A549 (cell line): ENCODE measurements at regions not wholly inside any gene's neighbourhood (a gene's known extent, or its start where the extent isn't known, plus 50 kb on each side); places are given as distances from the start of the nearest gene placed in this dataset.

Experiments
- ATAC-seq, 2 experiments: fragments of 200-7000 bp in 1 of 2; fragments of >200 bp in 1 of 2; cut with Nextera tagmentation in 1 of 2; cut with Tn5 transposase in 1 of 2; 3 replicates each; pipeline versions ENCODE4 v1.8.0 to v1.9.1; 2018 to 2020; ENCODE audit warnings: mild to moderate bottlenecking in 1 of 2, moderate library complexity in 1 of 2
- CTCF ChIA-PET: fragments of 300-600 bp; sonication (Branson Sonifier 250); formaldehyde crosslinking; extraction: SDS; loops from one replicate; lab custom pipeline; 2021; ENCODE audit warnings: antibody characterized with exemption, inconsistent platforms; lab: Yijun Ruan, JAX
- POLR2A ChIA-PET: fragments of 350-600 bp; formaldehyde crosslinking; extraction: SDS; loops from one replicate; lab custom pipeline; 2021; ENCODE audit warnings: antibody characterized with exemption, inconsistent platforms; lab: Yijun Ruan, JAX
- DNase-seq, 2 experiments: peaks; one replicate each; pipeline versions ENCODE4 v3.0.0 to v3.0.0-alpha.2; 2011 to 2016; ENCODE audit warnings: low read depth in 1 of 2, low spot score in 1 of 2
- FAIRE-seq: peaks from 2 replicates; lab custom pipeline; 2011; peaks lifted over from hg19 to GRCh38; lab: Jason Lieb, UNC
- H3K27ac ChIP-seq, 2 experiments: fragments of >200 bp; sonication (Bioruptor Twin); formaldehyde crosslinking; 3 replicates each; pipeline ENCODE4 v1.5.1; 2016 to 2017
- H3K4me1 ChIP-seq: fragments of >200 bp; sonication (Bioruptor Twin); formaldehyde crosslinking; 3 replicates; pipeline ENCODE4 v1.6.1; 2016
- H3K4me2 ChIP-seq: fragments of >200 bp; sonication (Bioruptor Twin); formaldehyde crosslinking; 3 replicates; pipeline ENCODE4 v1.6.1; 2016
- H3K4me3 ChIP-seq: fragments of >200 bp; sonication (Bioruptor Twin); formaldehyde crosslinking; 3 replicates; pipeline ENCODE4 v1.5.1; 2016
- H3K9me3 ChIP-seq: fragments of >200 bp; sonication (Bioruptor Twin); formaldehyde crosslinking; 3 replicates; pipeline ENCODE4 v1.6.1; 2016
- ATOH8 ChIP-seq: fragments of 250-450 bp; sonication (Bioruptor Pico); IDR thresholded peaks from 2 replicates; pipeline ENCODE4 v1.5.0; 2020; ENCODE audit warnings: low read depth, mild to moderate bottlenecking, moderate library complexity
- BCL3 ChIP-seq: fragments of >200 bp; sonication (Bioruptor Twin); formaldehyde crosslinking; IDR thresholded peaks from 3 replicates; pipeline ENCODE4 v1.6.1; 2016
- BHLHE40 ChIP-seq: IDR thresholded peaks from 2 replicates; pipeline ENCODE4 v1.6.1; 2012; ENCODE audit warnings: low read depth, low read length, inconsistent platforms
- CBX8 ChIP-seq: fragments of 200-600 bp; sonication (generic); IDR thresholded peaks from 2 replicates; pipeline ENCODE4 v1.6.1; 2016
- CEBPB ChIP-seq, 2 experiments: fragments of >200 bp in 1 of 2; sonication (Bioruptor Twin) in 1 of 2; formaldehyde crosslinking in 1 of 2; IDR thresholded peaks; 2 replicates each; pipeline ENCODE4 v1.6.1; 2012 to 2016
- CHD2 ChIP-seq: fragments of 150-350 bp; IDR thresholded peaks from 2 replicates; pipeline ENCODE4 v1.6.1; 2014; ENCODE audit warnings: low read length; ENCODE audit not compliant: partially characterized antibody
- CHD4 ChIP-seq: fragments of 200-600 bp; sonication (generic); IDR thresholded peaks from 2 replicates; pipeline ENCODE4 v1.6.1; 2016; ENCODE audit warnings: antibody characterized with exemption, mild to moderate bottlenecking, borderline replicate concordance
- E2F6 ChIP-seq: IDR thresholded peaks from 2 replicates; pipeline ENCODE4 v1.6.1; 2012; ENCODE audit warnings: low read depth, borderline replicate concordance
- EHF ChIP-seq: fragments of 250-450 bp; sonication (Bioruptor Pico); IDR thresholded peaks from 2 replicates; pipeline ENCODE4 v1.5.0; 2020; ENCODE audit warnings: mild to moderate bottlenecking
- EHMT2 ChIP-seq: fragments of 200-600 bp; sonication (generic); IDR thresholded peaks from 2 replicates; pipeline ENCODE4 v1.6.1; 2016; ENCODE audit warnings: antibody characterized with exemption, low read depth, mild to moderate bottlenecking, moderate library complexity
- EP300 ChIP-seq, 2 experiments: fragments of >200 bp; sonication (Bioruptor Twin); formaldehyde crosslinking; IDR thresholded peaks; 2 replicates in 1 of 2; 3 replicates in 1 of 2; pipeline ENCODE4 v1.6.1; 2016 to 2017
- ESRRA ChIP-seq: fragments of 150-350 bp; IDR thresholded peaks from 2 replicates; pipeline ENCODE4 v1.6.1; 2014; ENCODE audit warnings: mild to moderate bottlenecking, low read length, borderline replicate concordance
- FOSB ChIP-seq: fragments of 250-450 bp; sonication (Bioruptor Pico); IDR thresholded peaks from 2 replicates; pipeline ENCODE4 v1.5.0; 2020; ENCODE audit warnings: mild to moderate bottlenecking, moderate library complexity
- FOXS1 ChIP-seq: fragments of 250-450 bp; sonication (Bioruptor Pico); IDR thresholded peaks from 2 replicates; pipeline ENCODE4 v1.5.0; 2020; ENCODE audit warnings: mild to moderate bottlenecking, moderate library complexity
- HDAC2 ChIP-seq: fragments of 200-600 bp; sonication (generic); IDR thresholded peaks from 2 replicates; pipeline ENCODE4 v1.6.1; 2016
- HMGXB4 ChIP-seq: fragments of 250-450 bp; sonication (Bioruptor Pico); IDR thresholded peaks from 2 replicates; pipeline ENCODE4 v1.5.0; 2021; ENCODE audit warnings: mild to moderate bottlenecking, moderate library complexity, borderline replicate concordance
- HOXA7 ChIP-seq: fragments of 250-450 bp; sonication (Bioruptor Pico); IDR thresholded peaks from 2 replicates; pipeline ENCODE4 v1.5.0; 2020; ENCODE audit warnings: mild to moderate bottlenecking, moderate library complexity
- MAZ ChIP-seq: fragments of 150-350 bp; IDR thresholded peaks from 2 replicates; pipeline ENCODE4 v1.6.1; 2014; ENCODE audit warnings: antibody characterized with exemption, low read depth, low read length, borderline replicate concordance
- NPAS2 ChIP-seq: fragments of 250-450 bp; sonication (Bioruptor Pico); IDR thresholded peaks from 2 replicates; pipeline ENCODE4 v1.8.0; 2022; ENCODE audit warnings: mild to moderate bottlenecking, moderate library complexity, borderline replicate concordance
- POLR2AphosphoS2 ChIP-seq: conservative IDR thresholded peaks from 2 replicates; pipeline ENCODE4 v1.6.1; 2012; ENCODE audit warnings: low read length, improper control_type of control experiment, inconsistent platforms
- RAD21 ChIP-seq, 2 experiments: fragments of >200 bp in 1 of 2; sonication (Bioruptor Twin) in 1 of 2; formaldehyde crosslinking in 1 of 2; IDR thresholded peaks in 1 of 2; conservative IDR thresholded peaks in 1 of 2; 2 replicates in 1 of 2; 3 replicates in 1 of 2; pipeline ENCODE4 v1.6.1; 2012 to 2018; ENCODE audit warnings: inconsistent platforms in 1 of 2
- RFX5 ChIP-seq: fragments of 450-650 bp; IDR thresholded peaks from 2 replicates; pipeline ENCODE4 v1.7.1; 2014; ENCODE audit warnings: antibody characterized with exemption, mild to moderate bottlenecking, moderate library complexity
- SREBF2 ChIP-seq: fragments of 450-650 bp; IDR thresholded peaks from 2 replicates; pipeline ENCODE4 v1.6.1; 2014; ENCODE audit warnings: mild to moderate bottlenecking, moderate library complexity
- ZC3H11A ChIP-seq: fragments of 450-650 bp; IDR thresholded peaks from 2 replicates; pipeline ENCODE4 v1.6.1; 2014; ENCODE audit warnings: antibody characterized with exemption, mild to moderate bottlenecking
- whole genome bisulfite sequencing: methylation state at CpG from one replicate; pipeline ENCODE4 v1.1.6; 2017; ENCODE audit errors: missing lambda C conversion rate; 5-methylcytosine and 5-hydroxymethylcytosine counted together

- FAIRE-seq = no peak
- TF ChIP-seq SREBF2 = no peak
- no peak for TF ChIP-seq HDAC2
- no peak for TF ChIP-seq RFX5
- no peak for TF ChIP-seq NPAS2
- no peak for TF ChIP-seq CBX8
- TF ChIP-seq BHLHE40 = no peak
- no peak for TF ChIP-seq MAZ
- no peak for TF ChIP-seq EHMT2
- no peak for TF ChIP-seq HOXA7 (CRISPR knock-in tag)
- TF ChIP-seq, all 56 proteins: peak for 0
- WGBS = 19% methylated on average over 4 of the region's 4 CpGs
- no peak for DNase-seq
- Histone ChIP-seq H3K4me3 (no peak overlapping the region), H3K9me3 (no peaks in the 10 kb centered on the region), H3K4me2 (no peak overlapping the region), H3K4me1 (no peaks in the 10 kb centered on the region), H3K27ac (no peak overlapping the region)
- ChIA-PET POLR2A (no interaction called here), CTCF (no interaction called here)
- no peak for ATAC-seq
Measured at GRCh38 chr3:159439346-159439745, 549.3 kb upstream of the IL12A start.

GRCh38 chr3:159441279-159441678 lies 547.4 kb upstream of the IL12A start:
- Histone ChIP-seq H3K4me1 (no peaks in the 10 kb centered on the region), H3K27ac (no peak overlapping the region), H3K4me3 (no peak overlapping the region), H3K9me3 (no peaks in the 10 kb centered on the region), H3K4me2 (no peak overlapping the region)
- 21% methylated on average over 1 of the region's 1 CpG for WGBS
- no peak for FAIRE-seq
- no peak for ATAC-seq
- DNase-seq = no peak
- POLR2A ChIA-PET = no interaction called here
- CTCF ChIA-PET = no interaction called here
- TF ChIP-seq CHD2 (no peak), FOSB (CRISPR knock-in tag) (no peak), EHF (CRISPR knock-in tag) (no peak), CHD4 (no peak), RAD21 (conservative IDR thresholded peaks at IDR 0.05 in 1 of 2, IDR thresholded peaks at IDR 0.05 in 1 of 2) (no peak), HMGXB4 (CRISPR knock-in tag) (no peak), ZC3H11A (no peak), BCL3 (no peak), E2F6 (no peak), EP300 (IDR thresholded peaks at IDR 0.05) (no peak), POLR2AphosphoS2 (no peak), CEBPB (IDR thresholded peaks at IDR 0.05) (no peak), ATOH8 (no peak), FOXS1 (CRISPR knock-in tag) (no peak), RFX5 (no peak), ESRRA (no peak)
